Calu3 (cell line): ENCODE measurements at regions not wholly inside any gene's neighbourhood (a gene's known extent, or its start where the extent isn't known, plus 50 kb on each side); places are given as distances from the start of the nearest gene placed in this dataset.

Experiments used
- BruUV-seq: library from RNA; stranded (reverse); fragments of 400-500 nt; replicated peaks from 2 replicates; lab custom pipeline; 2021; lab: Mats Ljungman, UMichigan
- CTCF ChIA-PET: fragments of 300-600 bp; sonication (Branson Sonifier 250); formaldehyde crosslinking; loops from one replicate; lab custom pipeline; 2022; ENCODE audit warnings: antibody characterized with exemption; lab: Charles Lee
- DNase-seq: peaks from one replicate; pipeline ENCODE4 v3.0.0; 2022
- H3K27ac Mint-ChIP-seq: one replicate; pipeline ENCODE4 v1.8.0; 2022; ENCODE audit warnings: mixed read lengths; ENCODE audit not compliant: unreplicated experiment
- H3K27me3 Mint-ChIP-seq: one replicate; pipeline ENCODE4 v1.8.0; 2022; ENCODE audit warnings: mixed read lengths; ENCODE audit not compliant: unreplicated experiment
- H3K36me3 Mint-ChIP-seq: one replicate; pipeline ENCODE4 v1.8.0; 2022; ENCODE audit warnings: mild to moderate bottlenecking, moderate library complexity, mixed read lengths; ENCODE audit not compliant: insufficient read depth, unreplicated experiment
- H3K4me1 Mint-ChIP-seq: one replicate; pipeline ENCODE4 v1.8.0; 2022; ENCODE audit warnings: mild to moderate bottlenecking, low read depth, mixed read lengths; ENCODE audit not compliant: unreplicated experiment
- H3K4me3 Mint-ChIP-seq: one replicate; pipeline ENCODE4 v1.8.0; 2022; ENCODE audit warnings: mild to moderate bottlenecking, low read depth, moderate library complexity, mixed read lengths; ENCODE audit not compliant: unreplicated experiment
- H3K9me3 Mint-ChIP-seq: one replicate; pipeline ENCODE4 v1.8.0; 2022; ENCODE audit warnings: low read depth, mixed read lengths; ENCODE audit not compliant: unreplicated experiment
- intact Hi-C: fragments of 100-400 bp; cut with micrococcal nuclease; formaldehyde crosslinking; loops from one replicate; pipeline ENCODE4 v1.10.0; 2022; ENCODE audit not compliant: unreplicated experiment
- TF ChIP-seq, protein P1 (sequence below): fragments of 200-600 bp; IDR thresholded peaks from one replicate; pipeline ENCODE4 v1.8.0; 2022; ENCODE audit warnings: antibody characterized with exemption; ENCODE audit not compliant: unreplicated experiment

DNA sequence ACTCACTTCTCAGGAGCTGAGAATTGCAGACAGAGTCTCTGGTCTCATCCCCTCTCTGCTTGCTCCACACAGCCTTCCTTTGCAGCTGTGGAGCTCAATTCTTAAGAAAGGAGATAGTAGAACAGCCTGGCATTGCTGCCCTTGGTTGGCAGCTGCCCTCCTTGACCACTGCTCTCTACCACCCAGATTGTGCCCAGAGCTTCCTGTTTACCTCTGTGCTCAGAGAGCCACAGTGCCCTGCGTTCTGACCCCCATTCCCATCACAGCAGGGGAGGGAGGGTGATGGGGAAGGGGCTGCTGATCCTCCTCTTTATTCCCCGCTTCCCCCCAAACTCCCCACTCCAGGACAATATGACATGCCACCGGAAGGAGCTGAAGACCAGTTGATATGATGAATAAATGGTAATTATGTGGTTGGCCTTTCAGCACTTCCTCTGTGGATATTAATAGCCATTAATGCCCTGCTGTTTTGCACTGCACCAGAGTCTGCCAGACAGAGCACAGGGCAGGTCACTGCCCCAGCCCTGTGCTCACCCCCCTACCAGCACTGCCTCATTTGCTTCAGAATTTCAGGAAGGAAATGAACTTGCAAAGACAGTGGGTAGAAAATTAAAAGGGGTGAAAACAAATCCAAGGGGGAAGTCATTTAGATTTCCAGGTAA is 426.8 kb upstream of the CADM1 start:
- TF ChIP-seq, protein P1, sequence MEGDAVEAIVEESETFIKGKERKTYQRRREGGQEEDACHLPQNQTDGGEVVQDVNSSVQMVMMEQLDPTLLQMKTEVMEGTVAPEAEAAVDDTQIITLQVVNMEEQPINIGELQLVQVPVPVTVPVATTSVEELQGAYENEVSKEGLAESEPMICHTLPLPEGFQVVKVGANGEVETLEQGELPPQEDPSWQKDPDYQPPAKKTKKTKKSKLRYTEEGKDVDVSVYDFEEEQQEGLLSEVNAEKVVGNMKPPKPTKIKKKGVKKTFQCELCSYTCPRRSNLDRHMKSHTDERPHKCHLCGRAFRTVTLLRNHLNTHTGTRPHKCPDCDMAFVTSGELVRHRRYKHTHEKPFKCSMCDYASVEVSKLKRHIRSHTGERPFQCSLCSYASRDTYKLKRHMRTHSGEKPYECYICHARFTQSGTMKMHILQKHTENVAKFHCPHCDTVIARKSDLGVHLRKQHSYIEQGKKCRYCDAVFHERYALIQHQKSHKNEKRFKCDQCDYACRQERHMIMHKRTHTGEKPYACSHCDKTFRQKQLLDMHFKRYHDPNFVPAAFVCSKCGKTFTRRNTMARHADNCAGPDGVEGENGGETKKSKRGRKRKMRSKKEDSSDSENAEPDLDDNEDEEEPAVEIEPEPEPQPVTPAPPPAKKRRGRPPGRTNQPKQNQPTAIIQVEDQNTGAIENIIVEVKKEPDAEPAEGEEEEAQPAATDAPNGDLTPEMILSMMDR: no peak
- Mint-ChIP-seq H3K4me3 (no peak overlapping the region), H3K4me1 (no peaks in the 10 kb centered on the region), H3K9me3 (peaks cover 9% of the 10 kb centered on the region), H3K27me3 (no peaks in the 10 kb centered on the region), H3K27ac (no peak overlapping the region), H3K36me3 (no peaks in the 10 kb centered on the region)
- no TSS peak for BruUV-seq
- CTCF ChIA-PET: no interaction called here
- intact Hi-C loops: no loop called here
- no peak for DNase-seq

DNA sequence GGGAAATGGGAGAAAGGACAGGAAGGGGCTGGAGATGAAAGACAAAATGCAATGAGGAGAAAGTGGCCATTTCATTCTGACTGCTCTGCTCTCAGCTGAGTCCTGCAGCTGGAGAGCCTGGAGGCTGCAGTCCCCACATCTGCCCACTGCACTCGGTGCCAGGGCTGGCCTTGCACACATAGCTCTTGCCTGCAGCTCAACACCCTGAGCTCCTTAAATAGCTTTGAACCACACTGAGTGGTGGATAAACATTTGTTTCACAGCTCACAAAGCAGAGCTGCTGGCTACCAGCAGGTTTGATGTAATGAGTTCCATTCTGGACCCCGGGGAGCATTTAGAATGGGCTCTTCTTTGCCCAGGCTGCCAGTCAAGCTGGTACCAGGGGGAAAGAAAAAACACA is 426.1 kb upstream of the CADM1 start:
- Mint-ChIP-seq H3K27me3 (no peaks in the 10 kb centered on the region), H3K4me1 (no peaks in the 10 kb centered on the region), H3K36me3 (no peaks in the 10 kb centered on the region), H3K4me3 (no peak overlapping the region), H3K27ac (no peak overlapping the region), H3K9me3 (peaks cover 6% of the 10 kb centered on the region)
- no TSS peak for BruUV-seq
- intact Hi-C loops: no loop called here
- CTCF ChIA-PET: interaction anchor here (0.6 kb wide), 2 partner anchors 24 to 115 kb away, joined by 7 to 8 read pairs; no protein-coding TSS in a partner anchor
- TF ChIP-seq, protein P1: no peak
- DNase-seq: no peak

- H3K9me3 Mint-ChIP-seq: peaks cover 3% of the 10 kb centered on the region
- H3K4me1 Mint-ChIP-seq: no peaks in the 10 kb centered on the region
- TF ChIP-seq, protein P1: no peak
- no peaks in the 10 kb centered on the region for H3K36me3 Mint-ChIP-seq
- intact Hi-C loops: no loop called here
- CTCF ChIA-PET: interaction anchor here (0.6 kb wide), 2 partner anchors 23 to 116 kb away, joined by 7 to 8 read pairs; no protein-coding TSS in a partner anchor
- H3K27ac Mint-ChIP-seq: no peak overlapping the region
- DNase-seq: no peak
- no peaks in the 10 kb centered on the region for H3K27me3 Mint-ChIP-seq
- H3K4me3 Mint-ChIP-seq: no peak overlapping the region
- no TSS peak for BruUV-seq
Observed at GRCh38 chr11:115929618-115930129, 425.5 kb upstream of the CADM1 start.

GRCh38 chr11:115928811-115929210 is 424.6 kb upstream of the CADM1 start:
- intact Hi-C loops: no loop called here
- no peak overlapping the region for H3K4me3 Mint-ChIP-seq
- no TSS peak for BruUV-seq
- no peak overlapping the region for H3K27ac Mint-ChIP-seq
- no peaks in the 10 kb centered on the region for H3K4me1 Mint-ChIP-seq
- H3K27me3 Mint-ChIP-seq: no peaks in the 10 kb centered on the region
- CTCF ChIA-PET: no interaction called here
- H3K36me3 Mint-ChIP-seq: no peaks in the 10 kb centered on the region
- TF ChIP-seq, protein P1: no peak
- H3K9me3 Mint-ChIP-seq: no peaks in the 10 kb centered on the region
- DNase-seq: no peak
